ENCODE measurements at regions not wholly inside any gene's neighbourhood (a gene's known extent, or its start where the extent isn't known, plus 50 kb on each side); places are given as distances from the start of the nearest gene placed in this dataset.

DNA sequence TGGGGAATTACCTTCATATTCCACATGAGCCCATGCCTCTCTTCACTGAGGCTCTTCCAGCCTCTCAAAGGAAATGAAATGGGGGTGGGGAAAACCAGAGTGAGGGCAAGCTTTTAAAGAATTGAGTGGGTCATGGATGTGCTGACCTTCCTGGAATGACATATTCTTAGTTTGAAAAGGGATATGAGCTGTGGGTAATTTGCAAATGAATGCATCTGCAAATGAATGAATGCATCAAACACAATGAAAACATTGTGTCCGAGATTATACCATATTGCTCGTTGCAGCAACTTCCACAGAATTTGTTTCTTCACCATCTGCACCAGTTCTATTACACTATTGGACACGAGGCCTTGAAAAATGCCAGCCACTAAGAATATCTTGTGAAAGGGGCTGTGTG, 198.6 kb upstream of the CDH6 start:
- ChIA-PET POLR2A (no interaction called here), CTCF (no interaction called here)
- Histone ChIP-seq H3F3A (replicated peaks; ENCODE audit: insufficient read depth) (no peaks in the 10 kb centered on the region), H3K4me1 (ENCODE audit: control insufficient read depth in 1 of 2, insufficient read depth in 2 of 2, low read depth in 1 of 2, low read length in 1 of 2) (no peaks in the 10 kb centered on the region), H3K4me3 (ENCODE audit: low read depth in 2 of 2, low read length in 1 of 2) (no peak overlapping the region), H3K4me2 (no peak overlapping the region), H3K36me3 (replicated peaks in 1 of 2; ENCODE audit: control insufficient read depth in 1 of 2, insufficient read depth in 2 of 2, low read length in 1 of 2) (no peaks in the 10 kb centered on the region), H3K79me2 (ENCODE audit: insufficient read depth) (no peaks in the 10 kb centered on the region), H3K9me3 (no peaks in the 10 kb centered on the region), H3K9ac (no peak overlapping the region), H2AFZ (ENCODE audit: low read depth) (no peak overlapping the region; the same call in 1 of the 2 replicates), H3K27me3 (ENCODE audit: insufficient read depth) (no peaks in the 10 kb centered on the region), H3K9me2 (no peaks in the 10 kb centered on the region), H4K20me1 (ENCODE audit: insufficient read depth) (no peaks in the 10 kb centered on the region), H3K27ac (ENCODE audit: low read depth in 2 of 2, low read length in 1 of 2) (no peak overlapping the region)
- TF ChIP-seq CHD2 (IDR thresholded peaks at IDR 0.05; ENCODE audit: low read length, partially characterized antibody) (no peak), JUND (IDR thresholded peaks at IDR 0.05) (no peak), RXRA (IDR thresholded peaks at IDR 0.05; ENCODE audit: borderline replicate concordance, low read depth) (no peak), RFX5 (IDR thresholded peaks at IDR 0.05; ENCODE audit: low read length) (no peak), TCF12 (IDR thresholded peaks at IDR 0.05) (no peak), SMC3 (IDR thresholded peaks at IDR 0.05; ENCODE audit: low read depth, low read length) (no peak), FOXJ3 (CRISPR knock-in tag; IDR thresholded peaks at IDR 0.05) (no peak)
- TF ChIP-seq, protein P1, sequence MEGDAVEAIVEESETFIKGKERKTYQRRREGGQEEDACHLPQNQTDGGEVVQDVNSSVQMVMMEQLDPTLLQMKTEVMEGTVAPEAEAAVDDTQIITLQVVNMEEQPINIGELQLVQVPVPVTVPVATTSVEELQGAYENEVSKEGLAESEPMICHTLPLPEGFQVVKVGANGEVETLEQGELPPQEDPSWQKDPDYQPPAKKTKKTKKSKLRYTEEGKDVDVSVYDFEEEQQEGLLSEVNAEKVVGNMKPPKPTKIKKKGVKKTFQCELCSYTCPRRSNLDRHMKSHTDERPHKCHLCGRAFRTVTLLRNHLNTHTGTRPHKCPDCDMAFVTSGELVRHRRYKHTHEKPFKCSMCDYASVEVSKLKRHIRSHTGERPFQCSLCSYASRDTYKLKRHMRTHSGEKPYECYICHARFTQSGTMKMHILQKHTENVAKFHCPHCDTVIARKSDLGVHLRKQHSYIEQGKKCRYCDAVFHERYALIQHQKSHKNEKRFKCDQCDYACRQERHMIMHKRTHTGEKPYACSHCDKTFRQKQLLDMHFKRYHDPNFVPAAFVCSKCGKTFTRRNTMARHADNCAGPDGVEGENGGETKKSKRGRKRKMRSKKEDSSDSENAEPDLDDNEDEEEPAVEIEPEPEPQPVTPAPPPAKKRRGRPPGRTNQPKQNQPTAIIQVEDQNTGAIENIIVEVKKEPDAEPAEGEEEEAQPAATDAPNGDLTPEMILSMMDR (IDR thresholded peaks at IDR 0.05) = no peak
- 0% methylated on average over 3 of the region's 3 CpGs for WGBS (ENCODE audit: low lambda C conversion rate)
- no peak for DNase-seq

DNA sequence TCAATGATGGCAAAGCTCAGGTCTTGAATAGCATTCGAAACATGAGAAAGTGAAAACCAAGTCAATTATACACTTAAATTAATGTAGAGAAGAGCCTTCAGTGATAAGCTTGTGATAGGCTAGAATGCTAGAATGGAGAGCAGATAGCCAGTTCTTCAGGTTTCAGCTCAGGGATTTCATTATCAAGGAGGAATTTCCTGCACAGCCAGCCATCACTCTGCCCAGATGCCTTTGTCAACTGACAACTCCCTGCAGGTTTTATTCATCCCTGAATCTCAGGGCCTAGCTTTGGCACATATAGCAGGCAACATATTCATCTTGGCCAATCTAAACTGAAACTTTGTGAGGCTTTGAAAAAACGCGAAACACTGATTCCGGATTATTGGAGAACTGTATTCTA, 199.3 kb upstream of the CDH6 start:
- Histone ChIP-seq H3K27me3 (ENCODE audit: insufficient read depth) (no peaks in the 10 kb centered on the region), H3K79me2 (ENCODE audit: insufficient read depth) (no peaks in the 10 kb centered on the region), H3K9ac (no peak overlapping the region), H3K36me3 (replicated peaks in 1 of 2; ENCODE audit: control insufficient read depth in 1 of 2, insufficient read depth in 2 of 2, low read length in 1 of 2) (no peaks in the 10 kb centered on the region), H3K4me1 (ENCODE audit: control insufficient read depth in 1 of 2, insufficient read depth in 2 of 2, low read depth in 1 of 2, low read length in 1 of 2) (no peaks in the 10 kb centered on the region), H3F3A (replicated peaks; ENCODE audit: insufficient read depth) (no peaks in the 10 kb centered on the region), H3K27ac (ENCODE audit: low read depth in 2 of 2, low read length in 1 of 2) (no peak overlapping the region), H3K9me3 (no peaks in the 10 kb centered on the region), H3K9me2 (no peaks in the 10 kb centered on the region), H3K4me3 (ENCODE audit: low read depth in 2 of 2, low read length in 1 of 2) (no peak overlapping the region), H2AFZ (ENCODE audit: low read depth) (no peak overlapping the region), H3K4me2 (no peak overlapping the region), H4K20me1 (ENCODE audit: insufficient read depth) (no peaks in the 10 kb centered on the region)
- POLR2A ChIA-PET = no interaction called here
- no peak for DNase-seq
- WGBS (ENCODE audit: low lambda C conversion rate) = 45% methylated on average over 4 of the region's 4 CpGs
- CTCF ChIA-PET = interaction anchor here (1.1 kb wide), 1 partner anchor 11 kb away, joined by 3 read pairs; no protein-coding TSS in a partner anchor
- TF ChIP-seq, protein P2, sequence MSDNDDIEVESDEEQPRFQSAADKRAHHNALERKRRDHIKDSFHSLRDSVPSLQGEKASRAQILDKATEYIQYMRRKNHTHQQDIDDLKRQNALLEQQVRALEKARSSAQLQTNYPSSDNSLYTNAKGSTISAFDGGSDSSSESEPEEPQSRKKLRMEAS (IDR thresholded peaks at IDR 0.05; ENCODE audit: low read depth) = no peak
- no peak for TF ChIP-seq JUND (IDR thresholded peaks at IDR 0.05)
- no peak for TF ChIP-seq EP300 (IDR thresholded peaks at IDR 0.05; ENCODE audit: borderline replicate concordance in 1 of 2, low read depth in 1 of 2, low read length in 1 of 2)
- TF ChIP-seq CHD2 (IDR thresholded peaks at IDR 0.05; ENCODE audit: low read length, partially characterized antibody) = no peak
- TF ChIP-seq ELF1 (IDR thresholded peaks at IDR 0.05) = no peak
- TF ChIP-seq TAF1 (IDR thresholded peaks at IDR 0.05; ENCODE audit: borderline replicate concordance, low read depth, low read length) = no peak

DNA sequence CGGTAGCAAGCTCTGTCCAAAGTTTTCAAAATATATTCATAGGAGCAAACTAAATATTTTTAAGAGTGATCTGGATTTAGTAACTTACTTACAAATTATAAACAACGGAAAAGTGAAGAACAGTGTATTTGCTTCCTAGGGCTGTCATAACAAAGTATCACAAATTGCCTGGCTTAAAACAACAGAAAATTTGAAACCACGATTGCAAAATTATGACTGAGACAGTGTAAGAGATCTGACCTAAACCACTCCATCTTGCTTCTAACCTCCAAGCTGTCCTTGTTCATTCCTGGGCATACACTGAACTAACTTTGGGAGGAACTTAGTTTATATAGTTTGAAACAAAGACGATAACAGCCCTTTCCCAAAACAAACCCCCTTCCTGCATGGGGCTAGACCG, 202.0 kb upstream of the CDH6 start:
- Histone ChIP-seq H3K9me3 (no peaks in the 10 kb centered on the region), H4K20me1 (ENCODE audit: insufficient read depth) (no peaks in the 10 kb centered on the region), H3K36me3 (replicated peaks in 1 of 2; ENCODE audit: control insufficient read depth in 1 of 2, insufficient read depth in 2 of 2, low read length in 1 of 2) (no peaks in the 10 kb centered on the region), H3K9ac (no peak overlapping the region), H2AFZ (ENCODE audit: low read depth) (no peak overlapping the region), H3K4me2 (no peak overlapping the region), H3K79me2 (ENCODE audit: insufficient read depth) (no peaks in the 10 kb centered on the region), H3K9me2 (no peaks in the 10 kb centered on the region), H3K4me3 (ENCODE audit: low read depth in 2 of 2, low read length in 1 of 2) (no peak overlapping the region), H3F3A (replicated peaks; ENCODE audit: insufficient read depth) (no peaks in the 10 kb centered on the region), H3K4me1 (ENCODE audit: control insufficient read depth in 1 of 2, insufficient read depth in 2 of 2, low read depth in 1 of 2, low read length in 1 of 2) (no peaks in the 10 kb centered on the region), H3K27ac (ENCODE audit: low read depth in 2 of 2, low read length in 1 of 2) (no peak overlapping the region), H3K27me3 (ENCODE audit: insufficient read depth) (no peaks in the 10 kb centered on the region; the same call in 1 of the 2 replicates)
- DNase-seq = no peak
- ChIA-PET CTCF (no interaction called here), POLR2A (no interaction called here)
- 28% methylated on average over 5 of the region's 5 CpGs for WGBS (ENCODE audit: low lambda C conversion rate)
- TF ChIP-seq TAF1 (IDR thresholded peaks at IDR 0.05; ENCODE audit: borderline replicate concordance, low read depth, low read length) (no peak), GATA2 (CRISPR knock-in tag; IDR thresholded peaks at IDR 0.05) (no peak), ELF1 (IDR thresholded peaks at IDR 0.05) (no peak), NFIC (IDR thresholded peaks at IDR 0.05; ENCODE audit: borderline replicate concordance) (no peak), RXRA (IDR thresholded peaks at IDR 0.05; ENCODE audit: borderline replicate concordance, low read depth) (no peak), POLR2AphosphoS5 (IDR thresholded peaks at IDR 0.05; ENCODE audit: low read depth, low read length) (no peak), RCOR1 (IDR thresholded peaks at IDR 0.05; ENCODE audit: low read length) (no peak), NRF1 (IDR thresholded peaks at IDR 0.05; ENCODE audit: low read depth, low read length) (no peak), MXI1 (IDR thresholded peaks at IDR 0.05; ENCODE audit: low read depth, low read length) (no peak), MEF2A (IDR thresholded peaks at IDR 0.05; ENCODE audit: borderline replicate concordance, low read depth) (no peak), SMC3 (IDR thresholded peaks at IDR 0.05; ENCODE audit: low read depth, low read length) (no peak)
- TF ChIP-seq, protein P1 (IDR thresholded peaks at IDR 0.05) = no peak
- TF ChIP-seq, protein P3, sequence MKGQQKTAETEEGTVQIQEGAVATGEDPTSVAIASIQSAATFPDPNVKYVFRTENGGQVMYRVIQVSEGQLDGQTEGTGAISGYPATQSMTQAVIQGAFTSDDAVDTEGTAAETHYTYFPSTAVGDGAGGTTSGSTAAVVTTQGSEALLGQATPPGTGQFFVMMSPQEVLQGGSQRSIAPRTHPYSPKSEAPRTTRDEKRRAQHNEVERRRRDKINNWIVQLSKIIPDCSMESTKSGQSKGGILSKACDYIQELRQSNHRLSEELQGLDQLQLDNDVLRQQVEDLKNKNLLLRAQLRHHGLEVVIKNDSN (IDR thresholded peaks at IDR 0.05; ENCODE audit: borderline replicate concordance, low read depth) = no peak

All from SK-N-SH (cell line).